Liver (tissue), 8 donors: ENCODE measurements at regions not wholly inside any gene's neighbourhood (a gene's known extent, or its start where the extent isn't known, plus 50 kb on each side); places are given as distances from the start of the nearest gene placed in this dataset.

Source experiments
- DNase-seq: peaks from one replicate; pipeline ENCODE4 v3.0.0-alpha.2; 2017; ENCODE audit warnings: low spot score
- H3K27ac ChIP-seq, 2 donors: one replicate each; pipeline ENCODE4 v1.7.0; 2013; ENCODE audit warnings: inconsistent platforms in 2 of 2, low read length in 2 of 2, control low read depth in 1 of 2, low read depth in 1 of 2, mild to moderate bottlenecking in 1 of 2
- H3K27me3 ChIP-seq, 4 donors: one replicate each; pipeline versions ENCODE4 v1.6.1 to v1.7.0; 2013; ENCODE audit warnings: low read length in 3 of 4, inconsistent platforms in 1 of 4, mild to moderate bottlenecking in 1 of 4, moderate library complexity in 1 of 4; ENCODE audit not compliant: control insufficient read depth in 4 of 4, insufficient read depth in 4 of 4
- H3K36me3 ChIP-seq, 4 donors: one replicate each; pipeline versions ENCODE4 v1.6.1 to v1.7.0; 2013; ENCODE audit warnings: low read length in 3 of 4, mild to moderate bottlenecking in 3 of 4, low read depth in 1 of 4, moderate library complexity in 1 of 4; ENCODE audit not compliant: control insufficient read depth in 4 of 4, insufficient read depth in 3 of 4
- H3K4me1 ChIP-seq, 4 donors: one replicate each; pipeline versions ENCODE4 v1.6.1 to v1.7.0; 2013; ENCODE audit warnings: low read length in 3 of 4, mild to moderate bottlenecking in 3 of 4, moderate library complexity in 1 of 4; ENCODE audit not compliant: control insufficient read depth in 4 of 4, insufficient read depth in 4 of 4
- H3K4me3 ChIP-seq, 3 donors: one replicate each; pipeline versions ENCODE4 v1.6.1 to v1.7.0; 2013; ENCODE audit warnings: low read length in 3 of 3, control low read depth in 1 of 3, low read depth in 1 of 3, mild to moderate bottlenecking in 1 of 3
- H3K9ac ChIP-seq, 2 donors: one replicate each; pipeline ENCODE4 v1.7.0; 2013; ENCODE audit warnings: low read length in 2 of 2, mild to moderate bottlenecking in 2 of 2, moderate library complexity in 2 of 2, control low read depth in 1 of 2, low read depth in 1 of 2
- H3K9me3 ChIP-seq, 4 donors: one replicate each; pipeline versions ENCODE4 v1.6.1 to v1.7.0; 2013; ENCODE audit warnings: low read length in 3 of 4; ENCODE audit not compliant: control insufficient read depth in 4 of 4
- EGR1 ChIP-seq, 2 donors: IDR thresholded peaks; 2 replicates each; pipeline ENCODE4 v1.6.1; 2016 to 2018; ENCODE audit warnings: antibody characterized with exemption in 2 of 2, low read depth in 2 of 2
- FOXA1 ChIP-seq: IDR thresholded peaks from 2 replicates; pipeline ENCODE4 v1.6.1; 2016; ENCODE audit warnings: antibody characterized with exemption
- FOXA2 ChIP-seq: IDR thresholded peaks from 2 replicates; pipeline ENCODE4 v1.6.1; 2016; ENCODE audit warnings: antibody characterized with exemption
- GABPA ChIP-seq, 2 donors: IDR thresholded peaks in 1 of 2; conservative IDR thresholded peaks in 1 of 2; 2 replicates each; pipeline ENCODE4 v1.6.1; 2016; ENCODE audit warnings: antibody characterized with exemption in 2 of 2, mild to moderate bottlenecking in 1 of 2, moderate library complexity in 1 of 2
- HNF4A ChIP-seq, 2 donors: conservative IDR thresholded peaks; 2 replicates each; pipeline ENCODE4 v1.6.1; 2016; ENCODE audit warnings: antibody characterized with exemption in 2 of 2, mild to moderate bottlenecking in 2 of 2
- HNF4G ChIP-seq: IDR thresholded peaks from 2 replicates; pipeline ENCODE4 v1.6.1; 2016; ENCODE audit warnings: antibody characterized with exemption
- NR2F2 ChIP-seq: IDR thresholded peaks from 2 replicates; pipeline ENCODE4 v1.6.1; 2016; ENCODE audit warnings: antibody characterized with exemption
- RXRA ChIP-seq, 2 donors: IDR thresholded peaks; 2 replicates each; pipeline ENCODE4 v1.6.1; 2017 to 2018; ENCODE audit warnings: antibody characterized with exemption in 2 of 2, mild to moderate bottlenecking in 1 of 2
- SP1 ChIP-seq: IDR thresholded peaks from 2 replicates; pipeline ENCODE4 v1.6.1; 2018; ENCODE audit warnings: antibody characterized with exemption, mild to moderate bottlenecking
- TAF1 ChIP-seq: conservative IDR thresholded peaks from 2 replicates; pipeline ENCODE4 v1.6.1; 2016; ENCODE audit warnings: antibody characterized with exemption, mild to moderate bottlenecking
- WGBS: extraction: QIAGEN DNeasy Blood & Tissue Kit; methylation state at CpG from one replicate; pipeline ENCODE4 v1.1.7; 2013; 5-methylcytosine and 5-hydroxymethylcytosine counted together
- TF ChIP-seq, protein P1 (sequence below): IDR thresholded peaks from 2 replicates; pipeline ENCODE4 v1.6.1; 2016; ENCODE audit warnings: antibody characterized with exemption
- TF ChIP-seq, protein P2 (sequence below): IDR thresholded peaks from 2 replicates; pipeline ENCODE4 v1.6.1; 2016; ENCODE audit warnings: antibody characterized with exemption, mild to moderate bottlenecking
- TF ChIP-seq, protein P3 (sequence below): fragments of 150-350 bp; IDR thresholded peaks from 2 replicates; pipeline ENCODE4 v1.5.1; 2017; ENCODE audit warnings: improper control_type of control experiment, low read depth, low read length; ENCODE audit not compliant: missing input control
- TF ChIP-seq, protein P4 (sequence below): IDR thresholded peaks from 2 replicates; pipeline ENCODE4 v1.6.1; 2016; ENCODE audit warnings: antibody characterized with exemption
- TF ChIP-seq, protein P5 (sequence below): IDR thresholded peaks from 2 replicates; pipeline ENCODE4 v1.6.1; 2016; ENCODE audit warnings: antibody characterized with exemption
- donor health status: healthy.
- donor health status: healthy.
- donor health status: healthy.
- donor health status: healthy.
- donor health status: healthy.

DNA sequence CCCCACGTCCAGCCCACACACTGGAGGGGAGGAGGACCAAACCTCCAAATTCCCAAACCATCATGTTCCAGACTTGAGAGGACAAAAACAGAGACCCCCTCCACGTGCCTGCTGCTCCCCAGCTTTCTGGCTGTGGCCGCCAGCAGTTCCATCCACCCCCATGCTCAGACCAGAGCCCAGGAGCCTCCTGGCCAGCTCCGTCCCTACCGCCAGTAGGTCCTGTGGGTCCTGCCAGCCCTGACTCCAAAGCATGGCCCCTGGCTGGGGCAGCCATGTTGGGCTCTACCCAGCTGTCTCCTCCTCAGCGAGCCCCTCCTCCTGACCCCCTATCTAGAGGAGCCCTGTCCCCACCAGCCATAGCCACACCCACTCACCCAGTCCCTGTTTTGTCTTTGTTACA lies 227.3 kb upstream of the RTL1 start:
- H3K4me1 ChIP-seq, result no peaks in the 10 kb centered on the region
- TF ChIP-seq HNF4A (conservative IDR thresholded peaks at IDR 0.05), result no peak
- TF ChIP-seq FOXA1, result no peak
- no peak for TF ChIP-seq EGR1 (IDR thresholded peaks at IDR 0.05; ENCODE audit: low read depth in 2 of 2)
- no peak for TF ChIP-seq TAF1
- no peak for TF ChIP-seq NR2F2
- TF ChIP-seq, protein P1, sequence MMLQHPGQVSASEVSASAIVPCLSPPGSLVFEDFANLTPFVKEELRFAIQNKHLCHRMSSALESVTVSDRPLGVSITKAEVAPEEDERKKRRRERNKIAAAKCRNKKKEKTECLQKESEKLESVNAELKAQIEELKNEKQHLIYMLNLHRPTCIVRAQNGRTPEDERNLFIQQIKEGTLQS, result no peak
- TF ChIP-seq, protein P2, sequence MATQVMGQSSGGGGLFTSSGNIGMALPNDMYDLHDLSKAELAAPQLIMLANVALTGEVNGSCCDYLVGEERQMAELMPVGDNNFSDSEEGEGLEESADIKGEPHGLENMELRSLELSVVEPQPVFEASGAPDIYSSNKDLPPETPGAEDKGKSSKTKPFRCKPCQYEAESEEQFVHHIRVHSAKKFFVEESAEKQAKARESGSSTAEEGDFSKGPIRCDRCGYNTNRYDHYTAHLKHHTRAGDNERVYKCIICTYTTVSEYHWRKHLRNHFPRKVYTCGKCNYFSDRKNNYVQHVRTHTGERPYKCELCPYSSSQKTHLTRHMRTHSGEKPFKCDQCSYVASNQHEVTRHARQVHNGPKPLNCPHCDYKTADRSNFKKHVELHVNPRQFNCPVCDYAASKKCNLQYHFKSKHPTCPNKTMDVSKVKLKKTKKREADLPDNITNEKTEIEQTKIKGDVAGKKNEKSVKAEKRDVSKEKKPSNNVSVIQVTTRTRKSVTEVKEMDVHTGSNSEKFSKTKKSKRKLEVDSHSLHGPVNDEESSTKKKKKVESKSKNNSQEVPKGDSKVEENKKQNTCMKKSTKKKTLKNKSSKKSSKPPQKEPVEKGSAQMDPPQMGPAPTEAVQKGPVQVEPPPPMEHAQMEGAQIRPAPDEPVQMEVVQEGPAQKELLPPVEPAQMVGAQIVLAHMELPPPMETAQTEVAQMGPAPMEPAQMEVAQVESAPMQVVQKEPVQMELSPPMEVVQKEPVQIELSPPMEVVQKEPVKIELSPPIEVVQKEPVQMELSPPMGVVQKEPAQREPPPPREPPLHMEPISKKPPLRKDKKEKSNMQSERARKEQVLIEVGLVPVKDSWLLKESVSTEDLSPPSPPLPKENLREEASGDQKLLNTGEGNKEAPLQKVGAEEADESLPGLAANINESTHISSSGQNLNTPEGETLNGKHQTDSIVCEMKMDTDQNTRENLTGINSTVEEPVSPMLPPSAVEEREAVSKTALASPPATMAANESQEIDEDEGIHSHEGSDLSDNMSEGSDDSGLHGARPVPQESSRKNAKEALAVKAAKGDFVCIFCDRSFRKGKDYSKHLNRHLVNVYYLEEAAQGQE, result no peak
- TF ChIP-seq, protein P3, sequence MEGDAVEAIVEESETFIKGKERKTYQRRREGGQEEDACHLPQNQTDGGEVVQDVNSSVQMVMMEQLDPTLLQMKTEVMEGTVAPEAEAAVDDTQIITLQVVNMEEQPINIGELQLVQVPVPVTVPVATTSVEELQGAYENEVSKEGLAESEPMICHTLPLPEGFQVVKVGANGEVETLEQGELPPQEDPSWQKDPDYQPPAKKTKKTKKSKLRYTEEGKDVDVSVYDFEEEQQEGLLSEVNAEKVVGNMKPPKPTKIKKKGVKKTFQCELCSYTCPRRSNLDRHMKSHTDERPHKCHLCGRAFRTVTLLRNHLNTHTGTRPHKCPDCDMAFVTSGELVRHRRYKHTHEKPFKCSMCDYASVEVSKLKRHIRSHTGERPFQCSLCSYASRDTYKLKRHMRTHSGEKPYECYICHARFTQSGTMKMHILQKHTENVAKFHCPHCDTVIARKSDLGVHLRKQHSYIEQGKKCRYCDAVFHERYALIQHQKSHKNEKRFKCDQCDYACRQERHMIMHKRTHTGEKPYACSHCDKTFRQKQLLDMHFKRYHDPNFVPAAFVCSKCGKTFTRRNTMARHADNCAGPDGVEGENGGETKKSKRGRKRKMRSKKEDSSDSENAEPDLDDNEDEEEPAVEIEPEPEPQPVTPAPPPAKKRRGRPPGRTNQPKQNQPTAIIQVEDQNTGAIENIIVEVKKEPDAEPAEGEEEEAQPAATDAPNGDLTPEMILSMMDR, result no peak
- TF ChIP-seq RXRA (IDR thresholded peaks at IDR 0.05), result no peak
- no peak for TF ChIP-seq SP1
- TF ChIP-seq, protein P4, sequence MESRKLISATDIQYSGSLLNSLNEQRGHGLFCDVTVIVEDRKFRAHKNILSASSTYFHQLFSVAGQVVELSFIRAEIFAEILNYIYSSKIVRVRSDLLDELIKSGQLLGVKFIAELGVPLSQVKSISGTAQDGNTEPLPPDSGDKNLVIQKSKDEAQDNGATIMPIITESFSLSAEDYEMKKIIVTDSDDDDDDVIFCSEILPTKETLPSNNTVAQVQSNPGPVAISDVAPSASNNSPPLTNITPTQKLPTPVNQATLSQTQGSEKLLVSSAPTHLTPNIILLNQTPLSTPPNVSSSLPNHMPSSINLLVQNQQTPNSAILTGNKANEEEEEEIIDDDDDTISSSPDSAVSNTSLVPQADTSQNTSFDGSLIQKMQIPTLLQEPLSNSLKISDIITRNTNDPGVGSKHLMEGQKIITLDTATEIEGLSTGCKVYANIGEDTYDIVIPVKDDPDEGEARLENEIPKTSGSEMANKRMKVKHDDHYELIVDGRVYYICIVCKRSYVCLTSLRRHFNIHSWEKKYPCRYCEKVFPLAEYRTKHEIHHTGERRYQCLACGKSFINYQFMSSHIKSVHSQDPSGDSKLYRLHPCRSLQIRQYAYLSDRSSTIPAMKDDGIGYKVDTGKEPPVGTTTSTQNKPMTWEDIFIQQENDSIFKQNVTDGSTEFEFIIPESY, result no peak
- TF ChIP-seq HNF4G, result no peak
- TF ChIP-seq FOXA2, result no peak
- TF ChIP-seq, protein P5, sequence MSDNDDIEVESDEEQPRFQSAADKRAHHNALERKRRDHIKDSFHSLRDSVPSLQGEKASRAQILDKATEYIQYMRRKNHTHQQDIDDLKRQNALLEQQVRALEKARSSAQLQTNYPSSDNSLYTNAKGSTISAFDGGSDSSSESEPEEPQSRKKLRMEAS, result no peak
- peaks cover 0 to 6% (median 1%) of the 10 kb centered on the region in 4 donors for H3K27me3 ChIP-seq
- peak; percentile 34 for DNase-seq
- H3K27ac ChIP-seq, result no peak overlapping the region
- 64% methylated on average over 6 of the region's 6 CpGs for WGBS
- H3K4me3 ChIP-seq, result no peak overlapping the region
- no peaks in the 10 kb centered on the region for H3K36me3 ChIP-seq
- H3K9ac ChIP-seq, result no peak overlapping the region
- H3K9me3 ChIP-seq, result peaks cover 0 to 4% (median 0%) of the 10 kb centered on the region in 4 donors

DNA sequence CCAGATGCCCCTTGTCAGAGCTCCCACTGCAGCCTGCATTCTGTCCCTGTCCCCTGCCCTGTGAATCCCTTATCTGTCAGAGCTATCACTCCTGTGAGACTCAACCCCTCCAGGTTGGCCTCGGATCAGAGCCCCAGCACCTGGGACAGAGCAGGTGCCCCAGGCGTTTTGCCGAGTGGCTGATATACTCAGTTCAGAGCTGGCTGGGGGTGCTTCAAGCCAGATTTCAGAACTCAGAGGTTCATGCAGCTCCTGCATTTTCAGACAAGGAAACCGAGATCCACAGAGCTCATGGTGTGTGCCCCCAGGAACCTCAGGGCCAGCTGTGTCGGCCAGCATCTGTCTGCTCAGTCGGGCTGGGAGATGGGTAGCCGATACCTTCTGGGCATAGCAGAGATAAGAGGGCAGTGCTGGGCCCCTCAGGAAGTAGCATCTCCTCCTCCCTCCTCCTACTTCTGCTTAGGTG lies 228.0 kb upstream of the RTL1 start:
- Histone ChIP-seq H3K9ac (no peak overlapping the region), H3K36me3 (no peaks in the 10 kb centered on the region), H3K27ac (no peak overlapping the region), H3K4me1 (no peaks in the 10 kb centered on the region), H3K9me3 (peaks cover 0 to 4% (median 0%) of the 10 kb centered on the region in 4 donors), H3K4me3 (no peak overlapping the region), H3K27me3 (peaks cover 0 to 6% (median 1%) of the 10 kb centered on the region in 4 donors)
- TF ChIP-seq FOXA2, result no peak
- TF ChIP-seq GABPA (IDR thresholded peaks at IDR 0.05 in 1 of 2, conservative IDR thresholded peaks at IDR 0.05 in 1 of 2), result no peak
- WGBS, result 36% methylated on average over 7 of the region's 7 CpGs
- DNase-seq, result peak; percentile 30
